CD4-positive, CD25-positive, alpha-beta regulatory T cell (primary cell): ENCODE measurements at regions not wholly inside any gene's neighbourhood (a gene's known extent, or its start where the extent isn't known, plus 50 kb on each side); places are given as distances from the start of the nearest gene placed in this dataset.

ENCODE experiments used
- ATAC-seq, 2 donors: fragments of 150-1000 bp; cut with Tn5 transposase; one replicate each; pipeline ENCODE4 v1.10.0; 2021; ENCODE audit warnings: low read depth in 2 of 2, moderate number of reproducible peaks in 2 of 2, moderate library complexity in 1 of 2
- DNase-seq, 3 donors: peaks; one replicate each; pipeline versions ENCODE4 v3.0.0 to v3.0.0-alpha.2; 2012 to 2022; ENCODE audit warnings: mixed read lengths in 1 of 3
- H3K27ac ChIP-seq: one replicate; pipeline ENCODE4 v1.7.0; 2013; ENCODE audit warnings: mild to moderate bottlenecking, low read length; ENCODE audit not compliant: insufficient read depth, poor library complexity, severe bottlenecking
- H3K27me3 ChIP-seq: one replicate; pipeline ENCODE4 v1.7.0; 2013; ENCODE audit warnings: low read length; ENCODE audit not compliant: control insufficient read depth, insufficient read depth
- H3K36me3 ChIP-seq: one replicate; pipeline ENCODE4 v1.7.0; 2013; ENCODE audit warnings: mild to moderate bottlenecking, low read length, moderate library complexity; ENCODE audit not compliant: control insufficient read depth, insufficient read depth
- H3K4me1 ChIP-seq: 2 replicates; pipeline ENCODE4 v1.7.0; 2013; ENCODE audit warnings: mild to moderate bottlenecking, low read length; ENCODE audit not compliant: insufficient read depth, control insufficient read depth, poor library complexity, severe bottlenecking
- H3K4me3 ChIP-seq: one replicate; pipeline ENCODE4 v1.7.0; 2013; ENCODE audit warnings: low read depth, mild to moderate bottlenecking, low read length, moderate library complexity
- H3K9me3 ChIP-seq, 2 experiments: 1 replicate in 1 of 2; 2 replicates in 1 of 2; pipeline ENCODE4 v1.7.0; 2013; ENCODE audit warnings: low read length in 2 of 2, mild to moderate bottlenecking in 1 of 2, moderate library complexity in 1 of 2; ENCODE audit not compliant: control insufficient read depth in 2 of 2
- H3K27ac Mint-ChIP-seq, 3 donors: one replicate each; pipeline ENCODE4 v1.8.0; 2020 to 2022; ENCODE audit warnings: mild to moderate bottlenecking in 3 of 3, mixed read lengths in 3 of 3, moderate library complexity in 2 of 3
- H3K27me3 Mint-ChIP-seq: one replicate; pipeline ENCODE4 v1.8.0; 2022; ENCODE audit warnings: mild to moderate bottlenecking, mixed read lengths
- H3K36me3 Mint-ChIP-seq: one replicate; pipeline ENCODE4 v1.8.0; 2020; ENCODE audit warnings: mixed read lengths
- H3K4me1 Mint-ChIP-seq, 4 donors: one replicate each; pipeline ENCODE4 v1.8.0; 2020 to 2022; ENCODE audit warnings: mixed read lengths in 4 of 4, mild to moderate bottlenecking in 1 of 4
- H3K4me3 Mint-ChIP-seq, 4 donors: one replicate each; pipeline ENCODE4 v1.8.0; 2020 to 2022; ENCODE audit warnings: mild to moderate bottlenecking in 4 of 4, mixed read lengths in 4 of 4, moderate library complexity in 3 of 4
- H3K9me3 Mint-ChIP-seq, 7 donors: one replicate each; pipeline ENCODE4 v1.8.0; 2020 to 2022; ENCODE audit warnings: mixed read lengths in 7 of 7, mild to moderate bottlenecking in 3 of 7, moderate library complexity in 2 of 7

DNA sequence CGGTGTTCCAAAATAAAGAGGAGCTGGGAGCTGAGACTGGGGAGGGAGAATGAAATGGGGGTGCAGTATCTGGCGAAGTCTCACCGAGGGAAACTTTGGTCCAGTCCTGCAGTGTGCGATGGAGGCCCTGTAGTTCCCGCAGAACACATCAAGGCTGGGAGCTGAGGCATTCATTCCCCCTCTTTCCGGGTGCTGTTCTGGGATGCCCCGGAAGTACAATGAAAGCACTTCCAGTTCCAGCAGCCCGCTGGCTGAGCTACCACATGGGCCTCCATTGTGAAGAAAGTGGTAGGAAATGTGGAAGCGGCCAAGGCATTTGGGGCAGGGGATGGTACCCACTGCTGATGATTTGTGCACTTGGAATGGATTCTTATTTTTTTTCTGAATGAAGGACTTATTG lies 560.7 kb downstream of the GLRX3 start:
- H3K36me3 Mint-ChIP-seq = no peaks in the 10 kb centered on the region
- no peak overlapping the region for H3K27ac Mint-ChIP-seq
- H3K4me1 Mint-ChIP-seq = no peaks in the 10 kb centered on the region
- H3K9me3 Mint-ChIP-seq = peaks cover 0 to 3% (median 0%) of the 10 kb centered on the region in 7 donors
- Histone ChIP-seq H3K4me1 (no peaks in the 10 kb centered on the region), H3K9me3 (no peaks in the 10 kb centered on the region), H3K36me3 (no peaks in the 10 kb centered on the region), H3K27me3 (no peaks in the 10 kb centered on the region), H3K4me3 (no peak overlapping the region), H3K27ac (no peak overlapping the region)
- H3K27me3 Mint-ChIP-seq = no peaks in the 10 kb centered on the region
- no peak overlapping the region for H3K4me3 Mint-ChIP-seq
- DNase-seq (no peak), ATAC-seq (no peak)

DNA sequence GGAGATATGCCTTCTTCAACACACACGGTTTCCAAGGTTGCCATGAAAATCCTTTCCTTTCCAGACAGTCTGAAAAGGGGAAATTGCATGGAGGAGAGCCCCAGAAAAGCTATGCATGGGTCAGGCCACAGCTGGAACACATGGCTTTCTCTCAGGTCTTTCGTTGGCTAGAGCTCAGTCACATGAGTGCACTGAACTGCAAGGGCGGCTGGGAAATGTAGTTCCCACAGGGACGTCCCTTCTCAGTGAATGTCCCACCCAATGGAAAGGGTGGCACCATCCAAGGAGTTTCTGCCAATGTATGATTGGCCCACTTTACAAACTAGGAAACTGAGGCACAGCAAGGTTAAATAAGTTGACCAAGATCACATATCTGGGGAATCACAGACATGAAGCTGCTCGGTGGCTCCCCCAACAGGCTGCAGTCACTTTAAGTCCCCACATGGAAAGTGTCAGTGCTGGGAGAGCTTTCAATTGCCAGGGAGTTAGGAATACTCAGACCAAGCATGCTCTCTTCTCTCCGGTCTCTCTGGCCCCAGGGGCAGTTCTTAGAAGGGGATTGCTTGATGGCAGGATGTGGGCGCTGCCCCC lies 571.3 kb downstream of the GLRX3 start:
- Histone ChIP-seq H3K27ac (no peak overlapping the region), H3K27me3 (no peaks in the 10 kb centered on the region), H3K4me3 (no peak overlapping the region), H3K9me3 (no peaks in the 10 kb centered on the region), H3K36me3 (no peaks in the 10 kb centered on the region), H3K4me1 (no peaks in the 10 kb centered on the region)
- ATAC-seq (no peak), DNase-seq (no peak)
- no peaks in the 10 kb centered on the region for H3K9me3 Mint-ChIP-seq
- no peaks in the 10 kb centered on the region for H3K36me3 Mint-ChIP-seq
- H3K4me1 Mint-ChIP-seq = no peaks in the 10 kb centered on the region
- H3K27me3 Mint-ChIP-seq = no peaks in the 10 kb centered on the region
- no peak overlapping the region for H3K27ac Mint-ChIP-seq
- H3K4me3 Mint-ChIP-seq = no peak overlapping the region

DNA sequence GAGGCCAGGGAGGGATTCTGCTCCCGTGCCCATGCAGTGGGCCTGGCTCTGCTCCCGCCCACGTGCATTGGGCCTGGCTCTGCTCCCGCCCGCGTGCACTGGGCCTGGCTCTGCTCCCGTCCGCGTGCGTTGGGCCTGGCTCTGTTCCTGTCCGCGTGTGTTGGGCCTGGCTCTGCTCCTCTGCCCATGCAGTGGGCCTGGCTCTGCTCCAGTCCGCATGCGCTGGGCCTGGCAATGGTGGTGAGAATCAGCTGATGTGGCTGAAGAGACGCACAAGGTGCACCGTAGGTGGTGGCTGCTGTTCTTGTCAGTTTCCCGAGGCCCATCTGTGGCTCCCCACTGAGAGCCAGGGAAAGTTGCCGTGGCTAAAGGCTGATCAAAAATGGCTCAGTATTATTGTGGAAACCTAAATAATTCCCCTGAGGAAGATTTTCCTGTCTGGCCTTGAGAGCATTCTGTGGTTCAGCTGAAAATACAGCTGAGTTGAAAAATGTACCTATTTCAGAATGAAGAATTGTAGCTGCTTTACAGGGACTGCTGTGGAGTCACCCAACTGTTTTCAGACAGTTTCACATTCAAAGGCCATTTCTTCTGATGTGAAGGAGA lies 572.4 kb downstream of the GLRX3 start:
- H3K36me3 Mint-ChIP-seq = no peaks in the 10 kb centered on the region
- H3K27ac Mint-ChIP-seq = no peak overlapping the region
- H3K9me3 Mint-ChIP-seq = peaks cover 0 to 5% (median 0%) of the 10 kb centered on the region in 7 donors
- no peak for DNase-seq
- H3K4me1 Mint-ChIP-seq = peaks cover 0 to 2% (median 0%) of the 10 kb centered on the region in 4 donors
- Histone ChIP-seq H3K27me3 (no peaks in the 10 kb centered on the region), H3K9me3 (no peaks in the 10 kb centered on the region), H3K36me3 (no peaks in the 10 kb centered on the region), H3K4me1 (no peaks in the 10 kb centered on the region), H3K4me3 (no peak overlapping the region), H3K27ac (no peak overlapping the region)
- no peaks in the 10 kb centered on the region for H3K27me3 Mint-ChIP-seq
- ATAC-seq = no peak
- H3K4me3 Mint-ChIP-seq = no peak overlapping the region

DNA sequence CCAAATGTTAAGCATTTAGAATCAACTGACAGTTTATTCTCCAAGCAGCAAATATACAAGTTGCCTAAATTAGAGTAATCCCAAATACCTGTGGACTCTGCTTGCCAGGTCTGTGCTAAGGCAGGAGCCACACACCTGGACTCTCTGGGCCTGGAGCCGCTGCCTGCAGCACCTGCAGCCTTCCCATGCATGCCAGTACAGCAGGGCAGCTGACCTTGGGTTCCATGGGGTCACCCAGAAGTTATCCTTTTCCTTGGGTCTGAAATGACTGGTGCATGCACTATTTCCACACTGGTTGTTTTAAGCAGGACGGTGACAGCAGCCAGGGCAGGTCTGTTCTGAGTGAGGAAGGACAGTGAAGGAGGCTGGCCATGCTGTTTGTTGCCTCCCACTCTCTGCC lies 573.2 kb downstream of the GLRX3 start:
- H3K27me3 Mint-ChIP-seq = no peaks in the 10 kb centered on the region
- Histone ChIP-seq H3K9me3 (no peaks in the 10 kb centered on the region), H3K27ac (no peak overlapping the region), H3K27me3 (no peaks in the 10 kb centered on the region), H3K4me3 (no peak overlapping the region), H3K4me1 (no peaks in the 10 kb centered on the region), H3K36me3 (no peaks in the 10 kb centered on the region)
- no peak overlapping the region for H3K4me3 Mint-ChIP-seq
- ATAC-seq (no peak), DNase-seq (no peak)
- H3K9me3 Mint-ChIP-seq = peaks cover 0 to 5% (median 0%) of the 10 kb centered on the region in 7 donors
- H3K27ac Mint-ChIP-seq = no peak overlapping the region
- peaks cover 0 to 2% (median 0%) of the 10 kb centered on the region in 4 donors for H3K4me1 Mint-ChIP-seq
- no peaks in the 10 kb centered on the region for H3K36me3 Mint-ChIP-seq

DNA sequence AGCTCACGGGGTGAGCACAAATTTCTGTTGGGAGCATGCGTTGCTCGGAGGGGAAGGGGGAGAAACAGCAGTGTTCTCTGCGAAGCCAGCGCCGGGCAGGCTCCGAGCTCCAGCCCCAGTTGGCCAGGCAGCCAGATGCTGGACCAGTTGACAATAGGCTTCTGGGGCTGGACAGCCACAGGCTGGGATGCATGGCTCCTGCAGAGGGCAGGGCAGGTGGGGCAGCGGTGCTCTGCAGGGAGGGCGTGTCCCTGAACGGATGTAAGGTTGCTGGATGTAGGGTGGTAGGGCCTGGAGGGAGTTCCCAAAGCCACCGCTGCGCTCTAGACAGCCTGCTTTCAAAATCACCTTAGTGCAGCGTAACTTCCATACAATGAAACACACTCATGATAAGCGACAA lies 574.9 kb downstream of the GLRX3 start:
- H3K27me3 ChIP-seq = no peaks in the 10 kb centered on the region
- H3K4me1 Mint-ChIP-seq = peaks cover 0 to 2% (median 0%) of the 10 kb centered on the region in 4 donors
- H3K9me3 ChIP-seq = no peaks in the 10 kb centered on the region
- H3K4me1 ChIP-seq = no peaks in the 10 kb centered on the region
- no peak overlapping the region for H3K27ac Mint-ChIP-seq
- H3K4me3 Mint-ChIP-seq = no peak overlapping the region
- no peaks in the 10 kb centered on the region for H3K36me3 ChIP-seq
- no peak for ATAC-seq
- H3K27me3 Mint-ChIP-seq = no peaks in the 10 kb centered on the region
- no peaks in the 10 kb centered on the region for H3K36me3 Mint-ChIP-seq
- peaks cover 0 to 5% (median 0%) of the 10 kb centered on the region in 7 donors for H3K9me3 Mint-ChIP-seq
- DNase-seq = no peak
- H3K27ac ChIP-seq = no peak overlapping the region
- H3K4me3 ChIP-seq = no peak overlapping the region

DNA sequence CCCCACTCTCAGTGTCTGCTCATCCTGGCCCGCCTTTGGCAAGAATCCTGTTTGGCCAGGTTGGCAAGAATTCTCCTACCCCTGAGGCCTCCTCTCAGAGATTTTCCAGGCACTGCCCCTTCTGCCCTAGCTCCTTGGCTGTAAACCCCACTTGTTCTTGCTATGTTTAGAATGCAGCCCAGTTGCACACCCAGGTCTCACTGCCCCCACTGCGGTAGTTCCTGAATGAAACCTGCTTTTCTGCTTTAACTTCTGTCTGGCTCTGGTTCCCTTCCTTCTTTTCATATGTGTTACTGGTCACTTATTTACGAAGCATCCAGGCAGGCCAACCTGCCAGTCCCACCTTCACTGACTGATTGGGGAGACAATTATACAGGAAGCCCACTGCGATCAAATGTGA lies 576.9 kb downstream of the GLRX3 start:
- DNase-seq (no peak), ATAC-seq (no peak)
- no peak overlapping the region for H3K4me3 Mint-ChIP-seq
- Histone ChIP-seq H3K27me3 (no peaks in the 10 kb centered on the region), H3K27ac (no peak overlapping the region), H3K4me3 (no peak overlapping the region), H3K4me1 (no peaks in the 10 kb centered on the region), H3K36me3 (no peaks in the 10 kb centered on the region), H3K9me3 (no peaks in the 10 kb centered on the region)
- no peak overlapping the region for H3K27ac Mint-ChIP-seq
- peaks cover 0 to 2% (median 0%) of the 10 kb centered on the region in 4 donors for H3K4me1 Mint-ChIP-seq
- no peaks in the 10 kb centered on the region for H3K36me3 Mint-ChIP-seq
- no peaks in the 10 kb centered on the region for H3K27me3 Mint-ChIP-seq
- H3K9me3 Mint-ChIP-seq = peaks cover 0 to 5% (median 0%) of the 10 kb centered on the region in 7 donors

DNA sequence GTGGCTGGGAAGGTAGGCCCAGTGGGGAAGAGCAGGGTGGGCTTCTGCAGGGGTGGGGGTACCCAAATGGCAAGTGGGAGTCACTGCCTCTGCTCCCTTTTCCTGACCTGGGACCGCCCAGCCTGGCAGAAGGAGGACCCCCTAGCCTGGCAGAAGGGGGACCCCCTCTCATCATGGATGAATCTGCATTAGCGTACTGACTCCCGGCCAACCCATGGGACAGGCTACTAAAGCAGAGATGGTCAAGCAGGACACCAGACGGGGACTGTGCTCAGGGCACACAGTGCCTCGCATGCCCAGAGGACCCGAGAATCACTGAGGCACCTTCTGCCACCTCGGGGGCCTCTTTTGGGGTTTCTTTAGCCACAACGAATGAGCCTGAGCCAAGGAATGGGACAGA lies 577.5 kb downstream of the GLRX3 start:
- Histone ChIP-seq H3K36me3 (no peaks in the 10 kb centered on the region), H3K27me3 (no peaks in the 10 kb centered on the region), H3K4me1 (no peaks in the 10 kb centered on the region), H3K9me3 (no peaks in the 10 kb centered on the region), H3K27ac (no peak overlapping the region), H3K4me3 (no peak overlapping the region)
- Mint-ChIP-seq H3K4me3 (no peak overlapping the region), H3K27me3 (no peaks in the 10 kb centered on the region), H3K27ac (no peak overlapping the region), H3K9me3 (peaks cover 0 to 5% (median 0%) of the 10 kb centered on the region in 7 donors), H3K4me1 (peaks cover 0 to 2% (median 0%) of the 10 kb centered on the region in 4 donors), H3K36me3 (no peaks in the 10 kb centered on the region)
- DNase-seq = no peak
- ATAC-seq = no peak
